K562 (cell line): ENCODE measurements at regions not wholly inside any gene's neighbourhood (a gene's known extent, or its start where the extent isn't known, plus 50 kb on each side); places are given as distances from the start of the nearest gene placed in this dataset.

Source experiments
- CSDE1 ChIP-seq, 2 experiments: fragments of 450-650 bp; IDR thresholded peaks; 2 replicates each; pipeline ENCODE4 v1.6.1; 2016; ENCODE audit warnings: mild to moderate bottlenecking in 1 of 2
- DMBX1 ChIP-seq: fragments of 250-450 bp; sonication (Bioruptor Pico); IDR thresholded peaks from 2 replicates; pipeline ENCODE4 v1.8.0; 2022; ENCODE audit warnings: inconsistent platforms, mild to moderate bottlenecking, moderate library complexity, borderline replicate concordance
- EP400 ChIP-seq: fragments of 450-650 bp; IDR thresholded peaks from 2 replicates; pipeline ENCODE4 v1.6.1; 2017; ENCODE audit warnings: antibody characterized with exemption, mild to moderate bottlenecking, moderate library complexity
- FOXA3 ChIP-seq, 2 experiments: fragments of 450-650 bp in 1 of 2; sonication (generic) in 1 of 2; formaldehyde crosslinking; IDR thresholded peaks in 1 of 2; conservative IDR thresholded peaks in 1 of 2; 2 replicates each; pipeline versions ENCODE4 v1.4.0 to v1.8.0; 2020 to 2022; ENCODE audit warnings: mild to moderate bottlenecking in 2 of 2, missing genetic modification reagents in 1 of 2
- GABPB2 ChIP-seq: fragments of 250-450 bp; sonication (Bioruptor Pico); conservative IDR thresholded peaks from 2 replicates; pipeline ENCODE4 v1.5.1; 2021; ENCODE audit warnings: mild to moderate bottlenecking
- GATA2 ChIP-seq: sonication (generic); formaldehyde crosslinking; IDR thresholded peaks from 2 replicates; pipeline ENCODE4 v1.4.0; 2020; ENCODE audit warnings: mild to moderate bottlenecking, missing genetic modification reagents
- HNRNPLL ChIP-seq: fragments of 200-400 bp; formaldehyde crosslinking; IDR thresholded peaks from 2 replicates; pipeline ENCODE4 v1.6.1; 2017; ENCODE audit warnings: low read length, low read depth, mild to moderate bottlenecking; ENCODE audit not compliant: poor library complexity, severe bottlenecking
- IRF2 ChIP-seq: sonication (generic); formaldehyde crosslinking; IDR thresholded peaks from 2 replicates; pipeline ENCODE4 v1.8.1; 2022; ENCODE audit warnings: mild to moderate bottlenecking, missing genetic modification reagents
- MAFK ChIP-seq: IDR thresholded peaks from 2 replicates; pipeline ENCODE4 v1.6.1; 2011; ENCODE audit warnings: low read length, improper control_type of control experiment
- MYC ChIP-seq, 2 experiments: fragments of 250-450 bp in 1 of 2; sonication (Bioruptor Pico) in 1 of 2; IDR thresholded peaks; 2 replicates each; pipeline versions ENCODE4 v1.5.1 to v1.6.1; 2012 to 2021; ENCODE audit warnings: low read depth in 2 of 2, borderline replicate concordance in 1 of 2, improper control_type of control experiment in 1 of 2, low read length in 1 of 2, mild to moderate bottlenecking in 1 of 2, moderate library complexity in 1 of 2
- NFRKB ChIP-seq: fragments of 450-650 bp; IDR thresholded peaks from 2 replicates; pipeline ENCODE4 v1.6.1; 2016; ENCODE audit warnings: low read depth
- NR2C2 ChIP-seq, 2 experiments: fragments of 200-800 bp in 1 of 2; sonication (Bioruptor generic) in 1 of 2; sonication (generic) in 1 of 2; formaldehyde crosslinking in 1 of 2; IDR thresholded peaks; 2 replicates each; pipeline versions ENCODE4 v1.6.1 to v1.8.0; 2016 to 2022; ENCODE audit warnings: mild to moderate bottlenecking in 1 of 2, missing compliant biosample characterization in 1 of 2, missing genetic modification characterization in 1 of 2, missing genetic modification reagents in 1 of 2
- PCBP2 ChIP-seq: fragments of 200-400 bp; formaldehyde crosslinking; IDR thresholded peaks from 2 replicates; pipeline ENCODE4 v1.6.1; 2018; ENCODE audit warnings: low read length, low read depth, mild to moderate bottlenecking, moderate library complexity; ENCODE audit not compliant: poor library complexity, severe bottlenecking
- POLR2A ChIP-seq: fragments of 450-650 bp; conservative IDR thresholded peaks from 2 replicates; pipeline ENCODE4 v1.6.1; 2016
- POLR3G ChIP-seq: IDR thresholded peaks from 2 replicates; pipeline ENCODE4 v1.6.1; 2011; ENCODE audit not compliant: insufficient read length, insufficient replicate concordance; ENCODE audit errors: extremely low read depth
- SIN3A ChIP-seq, 2 experiments: fragments of 150-350 bp in 1 of 2; IDR thresholded peaks; 2 replicates each; pipeline ENCODE4 v1.6.1; 2011 to 2016; ENCODE audit warnings: borderline replicate concordance in 2 of 2, low read depth in 2 of 2, low read length in 2 of 2, mild to moderate bottlenecking in 2 of 2, moderate library complexity in 2 of 2; ENCODE audit not compliant: control insufficient read depth in 1 of 2
- SMARCE1 ChIP-seq: fragments of 450-650 bp; IDR thresholded peaks from 2 replicates; pipeline ENCODE4 v1.7.1; 2016; ENCODE audit warnings: mild to moderate bottlenecking
- SMC3 ChIP-seq: conservative IDR thresholded peaks from 2 replicates; pipeline ENCODE4 v1.6.1; 2011; ENCODE audit warnings: low read depth, low read length, improper control_type of control experiment; ENCODE audit not compliant: insufficient read depth
- YY1 ChIP-seq, 3 experiments: IDR thresholded peaks; 2 replicates each; pipeline ENCODE4 v1.6.1; 2011; ENCODE audit warnings: low read length in 2 of 3, mild to moderate bottlenecking in 2 of 3, moderate library complexity in 2 of 3, borderline replicate concordance in 1 of 3, control low read depth in 1 of 3, low read depth in 1 of 3; ENCODE audit not compliant: insufficient read depth in 3 of 3, insufficient replicate concordance in 2 of 3, control insufficient read depth in 1 of 3, insufficient read length in 1 of 3; ENCODE audit errors: extremely low read depth in 1 of 3
- ZNF133 ChIP-seq: fragments of 250-450 bp; sonication (Bioruptor Pico); IDR thresholded peaks from 2 replicates; pipeline ENCODE4 v1.4.0; 2020; ENCODE audit warnings: mild to moderate bottlenecking
- TF ChIP-seq, protein P1 (sequence below): fragments of 450-650 bp; formaldehyde crosslinking; IDR thresholded peaks from 2 replicates; pipeline ENCODE4 v1.4.0; 2022; ENCODE audit warnings: missing genetic modification characterization
- TF ChIP-seq, protein P2 (sequence below): fragments of 250-450 bp; sonication (Bioruptor Pico); IDR thresholded peaks from 2 replicates; pipeline ENCODE4 v1.5.0; 2021
- TF ChIP-seq, protein P3 (sequence below): fragments of 250-450 bp; sonication (Bioruptor Pico); IDR thresholded peaks from 2 replicates; pipeline ENCODE4 v1.5.0; 2021; ENCODE audit warnings: mild to moderate bottlenecking, borderline replicate concordance

DNA sequence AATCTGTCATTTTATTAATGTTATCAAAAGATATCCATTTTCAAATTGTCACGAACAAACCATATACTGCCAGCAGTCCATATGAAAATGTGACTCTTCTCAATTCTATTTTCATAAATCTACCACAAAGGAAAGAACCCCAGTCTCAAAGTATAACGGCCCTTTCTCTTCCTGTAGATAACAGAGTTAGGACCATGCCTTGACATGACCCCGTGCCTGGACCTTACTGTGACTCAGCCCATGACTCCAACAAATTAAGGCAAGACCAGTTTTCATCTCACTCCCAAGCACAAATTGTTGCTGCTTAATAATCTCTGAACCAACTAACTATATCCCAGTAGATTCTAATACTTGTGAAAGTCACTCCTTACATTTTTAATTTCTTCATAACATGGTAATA is 124.4 kb upstream of the NFIA start (continued):
- TF ChIP-seq NR2C2 (CRISPR knock-in tag; IDR thresholded peaks at IDR 0.05), result no peak
- peak; percentile 77 for TF ChIP-seq NR2C2 (tag; IDR thresholded peaks at IDR 0.05)
- TF ChIP-seq POLR2A, result no peak
- no peak for TF ChIP-seq SMC3
- no peak for TF ChIP-seq PCBP2
- TF ChIP-seq EP400, result peak; percentile 43; the same call in 1 of the 2 replicates
- TF ChIP-seq NFRKB, result no peak
- no peak for TF ChIP-seq HNRNPLL
- TF ChIP-seq, protein P1, sequence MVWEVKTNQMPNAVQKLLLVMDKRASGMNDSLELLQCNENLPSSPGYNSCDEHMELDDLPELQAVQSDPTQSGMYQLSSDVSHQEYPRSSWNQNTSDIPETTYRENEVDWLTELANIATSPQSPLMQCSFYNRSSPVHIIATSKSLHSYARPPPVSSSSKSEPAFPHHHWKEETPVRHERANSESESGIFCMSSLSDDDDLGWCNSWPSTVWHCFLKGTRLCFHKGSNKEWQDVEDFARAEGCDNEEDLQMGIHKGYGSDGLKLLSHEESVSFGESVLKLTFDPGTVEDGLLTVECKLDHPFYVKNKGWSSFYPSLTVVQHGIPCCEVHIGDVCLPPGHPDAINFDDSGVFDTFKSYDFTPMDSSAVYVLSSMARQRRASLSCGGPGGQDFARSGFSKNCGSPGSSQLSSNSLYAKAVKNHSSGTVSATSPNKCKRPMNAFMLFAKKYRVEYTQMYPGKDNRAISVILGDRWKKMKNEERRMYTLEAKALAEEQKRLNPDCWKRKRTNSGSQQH, result no peak
- TF ChIP-seq SMARCE1, result peak; percentile 70; the same call in 1 of the 2 replicates
- TF ChIP-seq, protein P2, sequence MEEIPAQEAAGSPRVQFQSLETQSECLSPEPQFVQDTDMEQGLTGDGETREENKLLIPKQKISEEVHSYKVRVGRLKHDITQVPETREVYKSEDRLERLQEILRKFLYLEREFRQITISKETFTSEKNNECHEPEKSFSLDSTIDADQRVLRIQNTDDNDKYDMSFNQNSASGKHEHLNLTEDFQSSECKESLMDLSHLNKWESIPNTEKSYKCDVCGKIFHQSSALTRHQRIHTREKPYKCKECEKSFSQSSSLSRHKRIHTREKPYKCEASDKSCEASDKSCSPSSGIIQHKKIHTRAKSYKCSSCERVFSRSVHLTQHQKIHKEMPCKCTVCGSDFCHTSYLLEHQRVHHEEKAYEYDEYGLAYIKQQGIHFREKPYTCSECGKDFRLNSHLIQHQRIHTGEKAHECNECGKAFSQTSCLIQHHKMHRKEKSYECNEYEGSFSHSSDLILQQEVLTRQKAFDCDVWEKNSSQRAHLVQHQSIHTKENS (CRISPR knock-in tag), result no peak
- peak; percentile 36; the same call in 1 of the 2 replicates for TF ChIP-seq MAFK
- peak; percentile 44; the same call in 1 of the 2 replicates for TF ChIP-seq MYC (IDR thresholded peaks at IDR 0.05; ENCODE audit: low read depth, low read length)
- TF ChIP-seq MYC (CRISPR knock-in tag; IDR thresholded peaks at IDR 0.05; ENCODE audit: borderline replicate concordance, low read depth), result no peak
- TF ChIP-seq YY1 (IDR thresholded peaks at IDR 0.05; ENCODE audit: borderline replicate concordance in 1 of 3, control insufficient read depth in 1 of 3, extremely low read depth in 1 of 3, insufficient read depth in 3 of 3, insufficient read length in 1 of 3, insufficient replicate concordance in 2 of 3, low read depth in 1 of 3, low read length in 2 of 3), result no peak
- no peak for TF ChIP-seq GABPB2 (CRISPR knock-in tag)
- no peak for TF ChIP-seq SIN3A (IDR thresholded peaks at IDR 0.05; ENCODE audit: borderline replicate concordance in 2 of 2, control insufficient read depth in 1 of 2, low read depth in 2 of 2, low read length in 2 of 2)
- no peak for TF ChIP-seq GATA2
- no peak for TF ChIP-seq CSDE1 (IDR thresholded peaks at IDR 0.05)
- no peak for TF ChIP-seq IRF2
- no peak for TF ChIP-seq ZNF133 (CRISPR knock-in tag)
- TF ChIP-seq, protein P3, sequence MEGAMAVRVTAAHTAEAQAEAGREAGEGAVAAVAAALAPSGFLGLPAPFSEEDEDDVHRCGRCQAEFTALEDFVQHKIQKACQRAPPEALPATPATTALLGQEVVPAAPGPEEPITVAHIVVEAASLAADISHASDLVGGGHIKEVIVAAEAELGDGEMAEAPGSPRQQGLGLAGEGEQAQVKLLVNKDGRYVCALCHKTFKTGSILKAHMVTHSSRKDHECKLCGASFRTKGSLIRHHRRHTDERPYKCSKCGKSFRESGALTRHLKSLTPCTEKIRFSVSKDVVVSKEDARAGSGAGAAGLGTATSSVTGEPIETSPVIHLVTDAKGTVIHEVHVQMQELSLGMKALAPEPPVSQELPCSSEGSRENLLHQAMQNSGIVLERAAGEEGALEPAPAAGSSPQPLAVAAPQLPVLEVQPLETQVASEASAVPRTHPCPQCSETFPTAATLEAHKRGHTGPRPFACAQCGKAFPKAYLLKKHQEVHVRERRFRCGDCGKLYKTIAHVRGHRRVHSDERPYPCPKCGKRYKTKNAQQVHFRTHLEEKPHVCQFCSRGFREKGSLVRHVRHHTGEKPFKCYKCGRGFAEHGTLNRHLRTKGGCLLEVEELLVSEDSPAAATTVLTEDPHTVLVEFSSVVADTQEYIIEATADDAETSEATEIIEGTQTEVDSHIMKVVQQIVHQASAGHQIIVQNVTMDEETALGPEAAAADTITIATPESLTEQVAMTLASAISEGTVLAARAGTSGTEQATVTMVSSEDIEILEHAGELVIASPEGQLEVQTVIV (CRISPR knock-in tag), result no peak
- TF ChIP-seq POLR3G, result no peak
- TF ChIP-seq FOXA3 (CRISPR knock-in tag; conservative IDR thresholded peaks at IDR 0.05 in 1 of 2, IDR thresholded peaks at IDR 0.05 in 1 of 2), result no peak
- 0 out of 2 replicates have a peak, but pooled peaks have one; percentile 66 for TF ChIP-seq DMBX1
